DND-41 (cell line): ENCODE measurements at regions not wholly inside any gene's neighbourhood (a gene's known extent, or its start where the extent isn't known, plus 50 kb on each side); places are given as distances from the start of the nearest gene placed in this dataset.

Experiments used
- EZH2 ChIP-seq: IDR thresholded peaks from 3 replicates; pipeline ENCODE4 v1.6.1; 2012; ENCODE audit warnings: borderline replicate concordance, low read depth, mild to moderate bottlenecking, moderate library complexity, low read length, inconsistent platforms; ENCODE audit not compliant: severe bottlenecking
- TF ChIP-seq, protein P1 (sequence below): IDR thresholded peaks from 2 replicates; pipeline ENCODE4 v1.5.1; 2012; ENCODE audit warnings: borderline replicate concordance, low read length, moderate library complexity, mild to moderate bottlenecking; ENCODE audit not compliant: poor library complexity, severe bottlenecking; ENCODE audit errors: extremely low read depth

DNA sequence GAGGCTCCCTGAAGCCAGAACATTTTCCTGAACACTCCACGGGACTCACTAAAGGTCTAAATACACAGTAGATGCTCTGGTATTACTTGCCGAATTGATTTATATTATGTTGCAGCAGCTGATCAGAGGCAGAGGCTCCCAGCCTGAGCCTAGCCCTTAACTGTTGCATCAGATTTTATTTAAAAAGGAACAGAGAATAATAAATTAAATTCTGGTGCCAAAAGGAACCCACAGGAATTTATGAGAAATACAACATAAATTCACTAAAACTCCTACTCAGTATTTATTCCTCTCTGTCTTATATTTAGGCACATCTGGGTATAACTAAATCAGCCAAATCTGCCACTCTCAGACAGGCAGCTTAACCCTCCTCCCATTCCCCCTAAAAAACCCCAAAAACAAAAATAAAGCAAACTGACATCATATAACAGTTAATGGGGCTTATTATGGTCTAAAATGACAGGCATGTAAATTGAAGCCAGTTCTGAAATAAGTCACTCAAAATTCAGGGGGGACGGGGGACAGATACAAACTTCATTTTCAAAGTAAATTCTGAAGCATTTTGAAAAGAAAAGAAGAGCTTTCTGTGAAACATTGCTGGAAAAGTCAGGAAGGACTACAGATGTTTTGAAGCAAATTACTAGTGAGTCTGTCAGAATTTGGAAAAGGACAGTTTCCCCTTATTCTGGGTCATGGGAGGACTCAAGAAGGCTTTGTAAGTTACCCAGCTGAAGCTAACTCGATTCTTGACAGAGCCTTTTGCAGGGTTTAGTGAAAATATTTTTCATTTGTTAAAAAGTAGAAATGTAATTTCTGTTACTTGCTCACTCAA lies 53.8 kb upstream of the CORO2B start:
- TF ChIP-seq, protein P1, sequence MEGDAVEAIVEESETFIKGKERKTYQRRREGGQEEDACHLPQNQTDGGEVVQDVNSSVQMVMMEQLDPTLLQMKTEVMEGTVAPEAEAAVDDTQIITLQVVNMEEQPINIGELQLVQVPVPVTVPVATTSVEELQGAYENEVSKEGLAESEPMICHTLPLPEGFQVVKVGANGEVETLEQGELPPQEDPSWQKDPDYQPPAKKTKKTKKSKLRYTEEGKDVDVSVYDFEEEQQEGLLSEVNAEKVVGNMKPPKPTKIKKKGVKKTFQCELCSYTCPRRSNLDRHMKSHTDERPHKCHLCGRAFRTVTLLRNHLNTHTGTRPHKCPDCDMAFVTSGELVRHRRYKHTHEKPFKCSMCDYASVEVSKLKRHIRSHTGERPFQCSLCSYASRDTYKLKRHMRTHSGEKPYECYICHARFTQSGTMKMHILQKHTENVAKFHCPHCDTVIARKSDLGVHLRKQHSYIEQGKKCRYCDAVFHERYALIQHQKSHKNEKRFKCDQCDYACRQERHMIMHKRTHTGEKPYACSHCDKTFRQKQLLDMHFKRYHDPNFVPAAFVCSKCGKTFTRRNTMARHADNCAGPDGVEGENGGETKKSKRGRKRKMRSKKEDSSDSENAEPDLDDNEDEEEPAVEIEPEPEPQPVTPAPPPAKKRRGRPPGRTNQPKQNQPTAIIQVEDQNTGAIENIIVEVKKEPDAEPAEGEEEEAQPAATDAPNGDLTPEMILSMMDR: no peak
- TF ChIP-seq EZH2: no peak
